OCI-M1 (cell line): ENCODE measurements at regions not wholly inside any gene's neighbourhood (a gene's known extent, or its start where the extent isn't known, plus 50 kb on each side); places are given as distances from the start of the nearest gene placed in this dataset.
A peak's percentile ranks its signal among the peaks of the same experiment; 100 is the strongest.
"Not testable (repeated sequence)": the region's sequence is repeated elsewhere in the genome, so short reads cannot be mapped to it uniquely, and the experiment has no call there.

Experiments used
- DNase-seq: peaks from one replicate; lab custom pipeline; 2025; lab: John Stamatoyannopoulos, UW

GRCh38 chr1:29389533-29390041 is 153.3 kb downstream of the PTPRU start:
- DNase-seq, result no peak

GRCh38 chr1:29388884-29389283 is 152.6 kb downstream of the PTPRU start:
- DNase-seq, result no peak

- DNase-seq, result no peak
These were observed 151.8 kb downstream of the PTPRU start for GRCh38 chr1:29388170-29388569.

GRCh38 chr1:29387210-29387609 is 150.9 kb downstream of the PTPRU start:
- no peak for DNase-seq

GRCh38 chr1:29386453-29386852 is 150.1 kb downstream of the PTPRU start:
- not testable (repeated sequence) for DNase-seq

- no peak for DNase-seq
These were observed 149.6 kb downstream of the PTPRU start for GRCh38 chr1:29385966-29386365.

- DNase-seq, result no peak
These were observed 148.2 kb downstream of the PTPRU start for GRCh38 chr1:29384496-29385015.

GRCh38 chr1:29383746-29384371 is 147.5 kb downstream of the PTPRU start:
- DNase-seq, result no peak

GRCh38 chr1:29382851-29383745 is 146.8 kb downstream of the PTPRU start:
- no peak for DNase-seq

GRCh38 chr1:29381426-29381825 is 145.1 kb downstream of the PTPRU start:
- no peak for DNase-seq

- no peak for DNase-seq
These were observed 144.2 kb downstream of the PTPRU start for GRCh38 chr1:29380532-29380931.

- peak; percentile 72 for DNase-seq
These were observed 143.2 kb downstream of the PTPRU start for GRCh38 chr1:29379443-29380073.
